ENCODE measurements at regions not wholly inside any gene's neighbourhood (a gene's known extent, or its start where the extent isn't known, plus 50 kb on each side); places are given as distances from the start of the nearest gene placed in this dataset.
"Not testable (repeated sequence)": the region's sequence is repeated elsewhere in the genome, so short reads cannot be mapped to it uniquely, and the experiment has no call there.

DNA sequence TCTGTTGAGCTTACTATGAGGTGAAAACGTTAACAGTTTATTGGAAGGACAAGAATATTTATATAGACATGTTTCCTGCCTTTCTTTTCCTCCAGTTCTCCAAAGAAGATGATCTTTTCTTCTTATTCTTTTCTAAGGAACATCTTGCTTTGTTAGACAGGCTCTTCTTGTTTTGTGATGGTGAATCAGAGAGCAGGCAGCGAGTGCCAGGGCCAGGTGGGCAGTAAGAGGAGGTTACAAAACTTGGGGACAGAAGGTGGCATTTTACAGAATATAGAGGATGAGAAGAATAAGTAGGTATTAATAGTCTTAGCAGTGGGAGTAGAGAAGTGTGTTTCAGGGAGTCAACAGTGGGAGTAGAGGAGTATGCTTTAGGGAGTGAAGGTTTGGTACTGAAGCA is 223.6 kb downstream of the ARL4A start:
- intact Hi-C loops (cut with micrococcal nuclease) = loop anchor here (5.0 kb wide), 1 partner anchor 224 kb away; the partner anchor contains the start of gene ARL4A
- Mint-ChIP-seq H3K9me3 (peaks cover 4% of the 10 kb centered on the region), H3K4me1 (ENCODE audit: low read depth) (peaks cover 12% of the 10 kb centered on the region), H3K27me3 (ENCODE audit: low read depth) (no peaks in the 10 kb centered on the region), H3K36me3 (ENCODE audit: low read depth) (peaks cover 3% of the 10 kb centered on the region), H3K27ac (no peak overlapping the region), H3K4me3 (ENCODE audit: low read depth) (no peak overlapping the region)
- DNase-seq (ENCODE audit: low spot score) = no peak

DNA sequence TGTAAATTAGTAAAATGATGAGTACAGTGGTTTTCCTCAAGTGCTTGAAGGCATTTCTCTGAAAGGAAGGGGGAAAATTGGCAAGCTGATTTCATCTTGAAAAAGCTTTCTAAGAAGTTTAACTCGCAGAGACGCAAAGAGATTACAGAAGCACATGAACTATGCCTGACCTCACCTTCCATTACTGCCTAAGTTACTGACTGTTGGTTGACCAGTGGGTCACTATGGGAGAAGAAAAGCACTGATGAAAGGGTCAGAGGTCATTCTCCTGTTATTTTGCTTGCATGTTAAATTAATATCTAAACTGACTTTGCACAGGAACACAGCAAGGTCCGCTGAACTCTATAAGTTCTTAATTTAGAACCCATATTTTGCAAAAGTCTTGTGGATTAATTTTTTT is 225.6 kb downstream of the ARL4A start:
- no peaks in the 10 kb centered on the region for H3K27me3 Mint-ChIP-seq (ENCODE audit: low read depth)
- H3K36me3 Mint-ChIP-seq (ENCODE audit: low read depth) = peaks cover 3% of the 10 kb centered on the region
- H3K4me3 Mint-ChIP-seq (ENCODE audit: low read depth) = no peak overlapping the region
- peaks cover 8% of the 10 kb centered on the region for H3K9me3 Mint-ChIP-seq
- DNase-seq (ENCODE audit: low spot score) = no peak
- H3K27ac Mint-ChIP-seq = no peak overlapping the region
- H3K4me1 Mint-ChIP-seq (ENCODE audit: low read depth) = peaks cover 7% of the 10 kb centered on the region
- intact Hi-C loops (cut with micrococcal nuclease) = loop anchor here (5.0 kb wide), 1 partner anchor 226 kb away; the partner anchor contains the start of gene ARL4A

GRCh38 chr7:12917801-12918200 is 230.4 kb downstream of the ARL4A start:
- Mint-ChIP-seq H3K4me1 (ENCODE audit: low read depth) (no peaks in the 10 kb centered on the region), H3K27me3 (ENCODE audit: low read depth) (no peaks in the 10 kb centered on the region), H3K27ac (no peak overlapping the region), H3K9me3 (peaks cover 9% of the 10 kb centered on the region), H3K36me3 (ENCODE audit: low read depth) (peaks cover 3% of the 10 kb centered on the region), H3K4me3 (ENCODE audit: low read depth) (no peak overlapping the region)
- intact Hi-C loops (cut with micrococcal nuclease) = no loop called here
- no peak for DNase-seq (ENCODE audit: low spot score)

DNA sequence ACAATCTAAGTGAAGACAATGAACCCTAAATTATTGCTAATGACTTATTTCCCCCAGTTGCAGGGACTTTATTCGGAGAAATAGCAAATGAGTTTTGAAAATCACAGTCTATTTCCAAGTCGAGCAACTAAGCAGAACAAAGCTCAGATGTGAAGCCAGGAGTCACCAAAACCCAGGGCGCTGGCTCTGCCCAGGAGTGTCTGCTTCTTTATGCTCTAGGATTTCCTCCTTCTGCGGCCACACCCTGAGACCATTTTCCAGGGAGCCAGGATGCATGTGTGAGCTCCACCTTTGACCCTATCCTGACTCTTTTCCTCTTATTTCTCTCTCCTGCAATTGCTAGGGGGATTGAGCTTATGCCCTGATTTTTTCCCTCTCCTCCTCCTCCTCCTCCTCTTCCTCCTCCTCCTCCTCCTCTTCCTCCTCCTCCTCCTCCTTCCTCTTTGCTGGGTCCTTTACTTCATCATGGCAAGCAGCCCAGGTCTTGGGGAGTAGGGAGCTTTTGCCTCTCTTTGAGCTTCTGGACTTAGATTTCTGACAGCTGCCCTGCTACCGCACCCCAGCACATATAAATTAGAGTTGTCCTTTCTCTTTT is 234.4 kb downstream of the ARL4A start:
- H3K9me3 Mint-ChIP-seq = peaks cover 4% of the 10 kb centered on the region
- no peak for DNase-seq (ENCODE audit: low spot score)
- H3K4me1 Mint-ChIP-seq (ENCODE audit: low read depth) = no peaks in the 10 kb centered on the region
- H3K36me3 Mint-ChIP-seq (ENCODE audit: low read depth) = no peaks in the 10 kb centered on the region
- H3K27ac Mint-ChIP-seq = no peak overlapping the region
- H3K4me3 Mint-ChIP-seq (ENCODE audit: low read depth) = no peak overlapping the region
- peaks cover 6% of the 10 kb centered on the region for H3K27me3 Mint-ChIP-seq (ENCODE audit: low read depth)
- intact Hi-C loops (cut with micrococcal nuclease) = no loop called here

DNA sequence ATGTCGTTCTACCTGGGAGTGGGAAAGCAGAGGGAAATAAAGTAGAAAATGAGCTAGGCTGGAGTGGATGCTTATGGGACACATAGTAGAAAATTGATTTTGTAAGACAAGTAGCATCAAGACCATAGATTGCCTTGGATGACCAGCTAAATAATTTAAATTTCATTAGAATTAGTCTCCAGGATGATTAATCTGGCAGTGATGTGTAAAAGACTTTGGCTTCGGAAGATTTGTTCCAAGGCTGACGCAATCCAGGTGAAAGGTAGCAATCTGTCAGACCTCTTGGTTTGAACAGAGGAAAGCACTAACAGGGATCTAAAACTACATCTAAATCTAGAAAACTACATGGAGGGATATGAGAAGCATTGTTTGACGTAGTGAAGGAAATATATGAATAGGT is 236.5 kb downstream of the ARL4A start:
- DNase-seq (ENCODE audit: low spot score) = no peak
- Mint-ChIP-seq H3K36me3 (ENCODE audit: low read depth) (no peaks in the 10 kb centered on the region), H3K4me1 (ENCODE audit: low read depth) (no peaks in the 10 kb centered on the region), H3K4me3 (ENCODE audit: low read depth) (no peak overlapping the region), H3K27ac (no peak overlapping the region), H3K9me3 (no peaks in the 10 kb centered on the region), H3K27me3 (ENCODE audit: low read depth) (peaks cover 11% of the 10 kb centered on the region)
- intact Hi-C loops (cut with micrococcal nuclease) = no loop called here

GRCh38 chr7:12926206-12926605 is 238.8 kb downstream of the ARL4A start:
- no peak for DNase-seq (ENCODE audit: low spot score)
- Mint-ChIP-seq H3K27me3 (ENCODE audit: low read depth) (peaks cover 13% of the 10 kb centered on the region), H3K36me3 (ENCODE audit: low read depth) (no peaks in the 10 kb centered on the region), H3K4me1 (ENCODE audit: low read depth) (no peaks in the 10 kb centered on the region), H3K9me3 (no peaks in the 10 kb centered on the region), H3K4me3 (ENCODE audit: low read depth) (no peak overlapping the region), H3K27ac (no peak overlapping the region)
- intact Hi-C loops (cut with micrococcal nuclease) = no loop called here

- DNase-seq (ENCODE audit: low spot score) = no peak
Measured at GRCh38 chr7:12927635-12928434, 240.4 kb downstream of the ARL4A start.

GRCh38 chr7:12929476-12930140 is 242.2 kb downstream of the ARL4A start:
- Mint-ChIP-seq H3K36me3 (ENCODE audit: low read depth) (no peaks in the 10 kb centered on the region), H3K4me1 (ENCODE audit: low read depth) (no peaks in the 10 kb centered on the region), H3K9me3 (no peaks in the 10 kb centered on the region), H3K27me3 (ENCODE audit: low read depth) (peaks cover 8% of the 10 kb centered on the region), H3K27ac (no peak overlapping the region), H3K4me3 (ENCODE audit: low read depth) (no peak overlapping the region)
- DNase-seq (ENCODE audit: low spot score) = no peak
- intact Hi-C loops (cut with micrococcal nuclease) = no loop called here

More at GRCh38 chr7:12927635-12928434, 240.4 kb downstream of the ARL4A start:
- Mint-ChIP-seq H3K27ac (no peak overlapping the region), H3K27me3 (ENCODE audit: low read depth) (peaks cover 13% of the 10 kb centered on the region), H3K9me3 (no peaks in the 10 kb centered on the region), H3K36me3 (ENCODE audit: low read depth) (no peaks in the 10 kb centered on the region), H3K4me3 (ENCODE audit: low read depth) (no peak overlapping the region), H3K4me1 (ENCODE audit: low read depth) (no peaks in the 10 kb centered on the region)
- intact Hi-C loops (cut with micrococcal nuclease) = no loop called here

DNA sequence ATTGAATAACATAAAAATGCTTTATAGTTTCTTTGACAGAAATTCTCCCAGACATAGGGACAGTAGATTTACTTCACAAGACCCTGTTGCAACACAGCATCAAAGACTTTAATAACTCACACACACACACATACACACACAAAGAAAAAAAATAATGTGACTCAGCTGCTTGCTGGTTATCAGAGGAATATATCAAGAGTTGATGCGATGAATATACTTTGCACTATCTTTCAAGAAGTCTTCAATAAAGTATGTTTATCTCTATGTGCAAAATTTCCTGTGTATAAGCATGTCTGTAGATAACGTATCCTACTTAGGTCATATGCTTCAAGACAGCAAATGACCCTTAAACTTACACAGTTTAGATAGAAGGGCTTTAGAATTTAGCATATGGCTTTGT is 243.1 kb downstream of the ARL4A start:
- Mint-ChIP-seq H3K27ac (no peak overlapping the region), H3K27me3 (ENCODE audit: low read depth) (peaks cover 6% of the 10 kb centered on the region), H3K4me1 (ENCODE audit: low read depth) (no peaks in the 10 kb centered on the region), H3K9me3 (no peaks in the 10 kb centered on the region), H3K36me3 (ENCODE audit: low read depth) (no peaks in the 10 kb centered on the region), H3K4me3 (ENCODE audit: low read depth) (no peak overlapping the region)
- no peak for DNase-seq (ENCODE audit: low spot score)
- intact Hi-C loops (cut with micrococcal nuclease) = no loop called here

DNA sequence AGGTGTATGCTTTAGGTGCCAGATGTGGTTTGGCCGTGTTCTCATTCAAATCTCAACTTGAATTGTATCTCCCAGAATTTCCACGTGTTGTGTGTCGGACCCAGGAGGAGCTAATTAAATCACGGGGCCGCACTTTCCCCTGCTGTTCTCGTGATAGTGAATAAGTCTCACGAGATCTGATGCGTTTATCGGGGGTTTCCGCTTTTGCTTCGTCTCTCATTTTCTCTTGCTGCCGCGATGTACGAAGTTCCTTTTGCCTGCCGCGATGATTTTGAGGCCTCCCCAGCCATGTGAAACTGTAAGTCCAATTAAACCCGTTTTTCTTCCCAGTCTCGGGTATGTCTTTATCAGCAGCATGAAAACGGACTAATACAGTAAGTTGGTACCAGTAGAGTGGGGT is 244.0 kb downstream of the ARL4A start:
- H3K27ac Mint-ChIP-seq; H3K27me3 Mint-ChIP-seq (ENCODE audit: low read depth); intact Hi-C loops (cut with micrococcal nuclease); H3K9me3 Mint-ChIP-seq; DNase-seq (ENCODE audit: low spot score); H3K36me3 Mint-ChIP-seq (ENCODE audit: low read depth); H3K4me1 Mint-ChIP-seq (ENCODE audit: low read depth); H3K4me3 Mint-ChIP-seq (ENCODE audit: low read depth): not testable (repeated sequence)

DNA sequence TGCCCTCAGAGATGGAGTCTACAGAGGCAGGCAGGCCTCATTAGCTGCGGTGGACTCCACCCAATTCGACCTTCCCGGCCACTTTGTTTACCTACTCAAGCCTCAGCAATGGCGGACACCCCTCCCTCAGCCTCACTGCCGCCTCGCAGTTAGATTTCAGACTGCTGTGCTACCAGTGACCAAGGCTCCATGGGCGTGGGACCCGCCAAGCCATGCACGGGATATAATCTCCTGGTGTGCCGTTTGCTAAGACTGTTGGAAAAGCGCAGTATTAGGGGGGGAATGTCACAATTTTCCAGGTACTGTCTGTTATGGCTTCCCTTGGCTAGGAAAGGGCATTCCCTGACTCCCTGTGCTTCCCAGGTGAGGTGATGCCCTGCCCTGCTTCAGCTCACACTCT is 252.3 kb downstream of the ARL4A start:
- no peaks in the 10 kb centered on the region for H3K4me1 Mint-ChIP-seq (ENCODE audit: low read depth)
- H3K9me3 Mint-ChIP-seq = no peaks in the 10 kb centered on the region
- no peak overlapping the region for H3K27ac Mint-ChIP-seq
- intact Hi-C loops (cut with micrococcal nuclease) = no loop called here
- H3K4me3 Mint-ChIP-seq (ENCODE audit: low read depth) = no peak overlapping the region
- DNase-seq (ENCODE audit: low spot score) = no peak
- no peaks in the 10 kb centered on the region for H3K36me3 Mint-ChIP-seq (ENCODE audit: low read depth)
- no peaks in the 10 kb centered on the region for H3K27me3 Mint-ChIP-seq (ENCODE audit: low read depth)

DNA sequence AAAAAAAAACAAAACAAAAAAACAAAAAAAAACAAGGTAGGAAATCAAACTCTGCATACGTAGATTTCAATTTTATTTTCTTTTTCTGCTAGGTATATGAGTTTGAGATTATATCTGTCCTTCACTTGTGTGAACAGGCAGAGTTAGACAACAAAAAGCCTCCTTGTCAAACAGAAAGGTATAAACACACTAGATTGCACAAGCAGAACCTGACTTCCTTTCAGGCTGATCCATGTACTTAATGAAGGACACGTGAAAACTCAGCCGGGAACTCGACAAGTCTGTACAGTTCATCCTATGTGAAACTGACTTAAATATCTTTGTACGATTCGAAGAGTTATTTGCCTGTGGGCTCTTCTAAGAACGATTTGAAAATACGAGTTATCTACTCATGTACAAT is 254.1 kb downstream of the ARL4A start:
- Mint-ChIP-seq H3K27me3 (ENCODE audit: low read depth) (no peaks in the 10 kb centered on the region), H3K9me3 (no peaks in the 10 kb centered on the region), H3K4me1 (ENCODE audit: low read depth) (no peaks in the 10 kb centered on the region), H3K27ac (no peak overlapping the region), H3K36me3 (ENCODE audit: low read depth) (no peaks in the 10 kb centered on the region), H3K4me3 (ENCODE audit: low read depth) (no peak overlapping the region)
- no peak for DNase-seq (ENCODE audit: low spot score)
- intact Hi-C loops (cut with micrococcal nuclease) = no loop called here

- Mint-ChIP-seq H3K4me1 (ENCODE audit: low read depth) (no peaks in the 10 kb centered on the region), H3K27me3 (ENCODE audit: low read depth) (no peaks in the 10 kb centered on the region), H3K4me3 (ENCODE audit: low read depth) (no peak overlapping the region), H3K36me3 (ENCODE audit: low read depth) (no peaks in the 10 kb centered on the region), H3K27ac (no peak overlapping the region), H3K9me3 (no peaks in the 10 kb centered on the region)
- intact Hi-C loops (cut with micrococcal nuclease) = no loop called here
- no peak for DNase-seq (ENCODE audit: low spot score)
Measured at GRCh38 chr7:12942609-12943008, 255.2 kb downstream of the ARL4A start.

All from activated T-helper 2 cell treated with anti-CD3 and anti-CD28 coated beads, Interferon-gamma antibody, Interleukin-2, Interleukin-4, amounts not matched to agents 10 μg/mL and 5 μg/mL and 100 μg/mL, durations not matched to agents 14 hours and 24 hours and 36 hours (primary cell).